HAP-1 (cell line): ENCODE measurements at regions not wholly inside any gene's neighbourhood (a gene's known extent, or its start where the extent isn't known, plus 50 kb on each side); places are given as distances from the start of the nearest gene placed in this dataset.
"Not testable (repeated sequence)": the region's sequence is repeated elsewhere in the genome, so short reads cannot be mapped to it uniquely, and the experiment has no call there.

ENCODE experiments used
- DNase-seq, 2 experiments: peaks; one replicate each; pipeline ENCODE4 v3.0.0-alpha.2; 2016 to 2020; ENCODE audit warnings: low spot score in 2 of 2
- H3K27me3 ChIP-seq: fragments of 250-450 bp; sonication (Bioruptor Pico); 2 replicates; pipeline ENCODE4 v1.5.1; 2020; ENCODE audit warnings: low read depth, mild to moderate bottlenecking, moderate library complexity
- H3K36me3 ChIP-seq: fragments of 250-450 bp; sonication (Bioruptor Pico); replicated peaks from 2 replicates; pipeline ENCODE4 v1.5.1; 2020; ENCODE audit warnings: mild to moderate bottlenecking
- H3K4me1 ChIP-seq: fragments of 250-450 bp; sonication (Bioruptor Pico); 2 replicates; pipeline ENCODE4 v1.5.1; 2020; ENCODE audit warnings: mild to moderate bottlenecking
- H3K4me3 ChIP-seq: fragments of 250-450 bp; sonication (Bioruptor Pico); 2 replicates; pipeline ENCODE4 v1.5.1; 2020; ENCODE audit warnings: mild to moderate bottlenecking, moderate library complexity
- H3K9me3 ChIP-seq: fragments of 250-450 bp; sonication (Bioruptor Pico); 2 replicates; pipeline ENCODE4 v1.5.1; 2020; ENCODE audit warnings: mild to moderate bottlenecking, moderate library complexity
- in situ Hi-C: fragments of 300-500 bp; cut with MboI; formaldehyde crosslinking; loops from 3 replicates; pipeline ENCODE4 v1.14.3; 2020; ENCODE audit warnings: low sequenced_read_pairs, inconsistent platforms, mixed read lengths

DNA sequence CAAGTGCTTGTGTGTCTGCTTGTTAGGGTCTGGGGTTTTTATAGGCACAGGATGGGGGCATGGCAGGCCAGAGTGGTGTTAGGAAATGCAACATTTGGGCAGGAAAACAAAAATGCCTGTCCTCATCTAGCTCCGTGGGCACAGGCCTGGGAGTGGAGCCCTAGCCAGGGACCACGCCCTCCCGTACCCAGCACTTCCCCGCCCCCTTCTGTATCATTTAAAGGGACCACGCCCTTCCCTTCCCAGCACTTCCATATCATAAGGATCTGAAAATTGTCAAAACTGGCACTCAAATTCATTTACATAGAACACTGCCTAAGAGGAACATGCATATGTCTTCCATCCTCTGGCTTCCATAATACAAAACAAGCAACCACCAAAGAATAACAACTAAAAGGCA is 185.8 kb downstream of the B3GLCT start:
- H3K9me3 ChIP-seq = no peaks in the 10 kb centered on the region
- H3K27me3 ChIP-seq = no peaks in the 10 kb centered on the region
- peak in 1 of 2 experiments; percentile 35 for DNase-seq
- in situ Hi-C loops = no loop called here
- H3K4me1 ChIP-seq = no peaks in the 10 kb centered on the region
- H3K36me3 ChIP-seq = no peaks in the 10 kb centered on the region
- H3K4me3 ChIP-seq = no peak overlapping the region

DNA sequence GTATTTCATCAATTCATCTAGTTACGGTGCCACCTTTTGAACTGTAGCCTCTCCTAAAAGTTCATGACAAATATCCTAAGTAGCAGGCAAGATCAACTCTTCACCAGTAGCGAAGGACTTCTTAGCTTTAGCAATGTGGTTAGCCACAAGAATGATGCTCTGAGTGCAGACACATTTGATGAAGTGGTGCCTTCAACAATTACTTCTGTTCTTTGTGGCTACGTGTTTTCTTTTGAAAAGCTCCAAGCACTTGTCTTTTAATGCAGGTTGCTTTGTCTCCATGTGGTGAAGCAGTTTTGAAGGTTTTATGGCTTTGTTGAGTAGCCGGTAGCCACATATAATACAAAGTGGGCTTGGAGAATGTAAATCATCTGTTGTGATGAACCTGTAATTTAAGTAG is 194.7 kb downstream of the B3GLCT start:
- no peaks in the 10 kb centered on the region for H3K27me3 ChIP-seq
- in situ Hi-C loops = no loop called here
- peak; percentile 10 to 44 for DNase-seq
- no peaks in the 10 kb centered on the region for H3K36me3 ChIP-seq
- H3K4me1 ChIP-seq = peaks cover 4% of the 10 kb centered on the region
- H3K4me3 ChIP-seq = no peak overlapping the region
- no peaks in the 10 kb centered on the region for H3K9me3 ChIP-seq

DNA sequence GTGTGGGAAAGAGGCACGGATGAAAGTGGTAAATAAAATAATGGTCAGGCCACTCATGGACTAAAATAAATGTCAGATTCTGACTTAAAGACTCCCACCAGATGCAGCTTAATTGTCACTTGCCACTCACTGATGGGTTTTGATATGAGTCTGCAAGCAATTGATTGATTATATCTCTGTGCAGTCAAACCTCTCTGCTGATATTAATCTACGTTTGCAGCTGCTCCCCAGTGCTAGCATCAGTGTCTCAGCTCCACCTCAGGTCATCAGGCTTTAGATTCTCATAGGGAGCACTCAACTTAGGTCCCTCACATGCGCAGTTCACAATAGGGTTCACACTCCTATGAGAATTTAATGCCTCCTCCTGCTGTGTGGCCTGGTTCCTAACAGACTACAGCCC is 195.3 kb downstream of the B3GLCT start:
- in situ Hi-C loops = no loop called here
- DNase-seq = no peak
- Histone ChIP-seq H3K36me3 (no peaks in the 10 kb centered on the region), H3K4me3 (no peak overlapping the region), H3K4me1 (peaks cover 4% of the 10 kb centered on the region), H3K27me3 (no peaks in the 10 kb centered on the region), H3K9me3 (0 out of 2 replicates have a peak, but pooled peaks cover 3% of the 10 kb centered on the region)

DNA sequence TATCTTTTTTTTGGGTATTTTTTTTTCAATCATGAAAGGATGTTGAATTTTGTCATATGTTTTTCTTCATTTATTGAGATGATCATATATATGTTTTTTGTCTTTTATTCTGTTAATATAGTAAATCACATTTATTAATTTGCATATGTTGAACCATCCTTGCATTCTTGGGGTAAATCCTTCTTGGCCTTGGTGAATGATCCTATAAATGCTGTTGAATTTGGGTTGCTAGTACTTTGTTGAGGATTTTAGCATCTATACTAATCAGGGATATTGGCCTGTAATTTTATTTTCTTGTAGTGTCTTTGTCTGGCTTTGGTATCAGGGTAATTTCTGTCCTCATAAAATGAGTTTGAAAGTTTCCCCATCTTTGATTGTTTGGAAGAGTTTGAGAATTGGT is 199.9 kb downstream of the B3GLCT start:
- Histone ChIP-seq H3K36me3 (no peaks in the 10 kb centered on the region), H3K4me1 (peaks cover 13% of the 10 kb centered on the region), H3K27me3 (no peaks in the 10 kb centered on the region), H3K4me3 (no peak overlapping the region), H3K9me3 (0 out of 2 replicates have a peak, but pooled peaks cover 3% of the 10 kb centered on the region)
- DNase-seq = no peak
- in situ Hi-C loops = no loop called here

DNA sequence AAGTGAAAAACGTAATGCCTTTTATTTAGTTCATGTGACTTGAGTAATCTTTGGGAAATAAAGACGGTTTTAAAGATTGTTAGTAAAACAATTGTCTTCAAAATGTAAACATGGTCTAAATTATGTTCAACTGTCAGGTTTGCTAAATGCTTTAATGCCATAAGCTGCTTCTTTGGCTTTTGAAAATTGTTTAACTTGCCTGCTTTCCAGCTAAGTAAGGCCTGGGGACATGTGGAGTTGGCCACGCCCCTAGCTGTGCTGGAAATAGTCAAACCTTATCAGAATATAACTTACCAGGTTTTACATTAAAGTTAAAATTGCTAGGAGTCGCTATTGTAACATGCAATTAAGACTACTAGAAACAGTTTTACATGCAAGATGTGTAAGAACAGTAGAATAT is 203.9 kb downstream of the B3GLCT start:
- in situ Hi-C loops = not testable (repeated sequence)

DNA sequence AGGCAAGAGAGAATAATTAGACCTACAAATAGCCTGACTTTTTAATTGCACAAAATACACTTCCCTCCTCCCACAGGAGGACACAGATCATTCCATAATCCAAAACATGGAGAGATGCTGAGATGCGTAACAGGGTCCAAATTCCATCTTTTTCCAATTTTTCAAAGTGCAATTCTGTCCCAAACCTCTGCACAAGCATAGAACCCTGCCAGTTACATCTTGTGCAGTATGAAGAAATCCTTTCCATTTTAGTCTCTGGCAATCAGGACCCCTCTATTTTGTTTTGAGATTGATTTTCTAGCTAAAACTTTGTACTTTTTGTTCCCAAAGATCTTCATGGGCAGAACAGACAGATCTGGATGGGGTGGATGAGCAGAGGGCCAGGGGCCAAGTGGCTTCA is 209.2 kb downstream of the B3GLCT start:
- Histone ChIP-seq H3K36me3 (no peaks in the 10 kb centered on the region), H3K9me3 (no peaks in the 10 kb centered on the region), H3K4me3 (no peak overlapping the region), H3K27me3 (no peaks in the 10 kb centered on the region), H3K4me1 (peaks cover 3% of the 10 kb centered on the region)
- no peak for DNase-seq
- in situ Hi-C loops = no loop called here

More for the DNA sequence above, 203.9 kb downstream of the B3GLCT start:
- not testable (repeated sequence) for H3K9me3 ChIP-seq, H3K36me3 ChIP-seq, H3K4me3 ChIP-seq, H3K27me3 ChIP-seq
- DNase-seq = peak; percentile 67 to 68
- peaks cover 13% of the 10 kb centered on the region for H3K4me1 ChIP-seq

DNA sequence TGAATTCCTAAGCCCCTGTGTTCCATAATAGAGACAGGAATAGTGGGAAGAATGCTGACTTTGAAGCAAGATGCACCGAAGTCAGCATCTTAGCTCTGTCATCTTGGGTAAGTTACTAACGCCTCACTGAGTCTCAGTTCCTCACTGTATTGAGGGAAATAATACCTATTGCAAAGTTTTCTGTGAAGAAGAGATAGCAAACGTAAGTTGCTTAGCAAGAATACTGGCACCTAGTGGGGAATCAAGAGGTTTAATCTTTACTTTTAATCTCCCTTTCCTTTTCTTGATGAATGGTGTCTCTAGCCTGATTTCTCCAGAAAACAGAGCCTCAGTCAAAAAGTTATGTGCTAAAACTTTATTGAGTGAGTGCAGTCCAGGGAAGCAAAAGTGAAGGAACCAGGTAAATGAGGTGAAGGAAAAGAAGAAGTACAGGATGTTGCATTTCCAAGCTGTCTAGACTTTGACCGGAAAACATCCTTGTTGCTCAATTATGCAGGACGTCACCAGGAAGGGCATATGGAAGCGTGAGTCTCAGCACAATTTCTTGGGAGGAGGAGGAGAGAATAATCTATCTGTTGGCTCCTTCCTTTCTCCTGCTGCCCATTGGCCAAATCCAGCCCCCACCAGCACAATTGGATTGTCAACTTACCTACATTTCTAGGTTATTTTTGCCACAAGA is 210.0 kb downstream of the B3GLCT start:
- no peak overlapping the region for H3K4me3 ChIP-seq
- H3K27me3 ChIP-seq = no peaks in the 10 kb centered on the region
- DNase-seq = no peak
- H3K36me3 ChIP-seq = no peaks in the 10 kb centered on the region
- H3K9me3 ChIP-seq = no peaks in the 10 kb centered on the region
- in situ Hi-C loops = no loop called here
- H3K4me1 ChIP-seq = no peaks in the 10 kb centered on the region

DNA sequence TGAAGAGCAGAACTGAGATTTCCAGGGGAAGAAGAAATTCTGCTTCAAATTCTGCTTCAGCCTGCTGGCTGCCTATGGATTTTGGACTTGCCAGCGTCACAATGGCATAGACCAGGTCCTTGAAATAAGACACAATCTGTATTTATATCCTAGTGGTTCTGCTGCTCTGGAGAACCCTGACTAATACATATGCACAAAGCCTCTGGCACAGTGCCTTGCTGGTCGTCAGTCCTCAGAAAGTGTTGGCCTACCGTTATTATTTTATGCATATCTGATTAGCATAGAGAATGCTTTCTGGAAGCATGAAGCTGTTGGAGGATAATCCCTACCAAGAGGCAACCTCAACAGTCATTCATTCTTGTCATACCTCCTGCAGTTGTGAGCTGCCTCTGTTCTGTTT is 213.7 kb downstream of the B3GLCT start:
- no peak overlapping the region for H3K4me3 ChIP-seq
- DNase-seq = no peak
- no peaks in the 10 kb centered on the region for H3K9me3 ChIP-seq
- peaks cover 2% of the 10 kb centered on the region; the same call in 1 of the 2 replicates for H3K4me1 ChIP-seq
- in situ Hi-C loops = no loop called here
- H3K36me3 ChIP-seq = no peaks in the 10 kb centered on the region
- H3K27me3 ChIP-seq = no peaks in the 10 kb centered on the region

DNA sequence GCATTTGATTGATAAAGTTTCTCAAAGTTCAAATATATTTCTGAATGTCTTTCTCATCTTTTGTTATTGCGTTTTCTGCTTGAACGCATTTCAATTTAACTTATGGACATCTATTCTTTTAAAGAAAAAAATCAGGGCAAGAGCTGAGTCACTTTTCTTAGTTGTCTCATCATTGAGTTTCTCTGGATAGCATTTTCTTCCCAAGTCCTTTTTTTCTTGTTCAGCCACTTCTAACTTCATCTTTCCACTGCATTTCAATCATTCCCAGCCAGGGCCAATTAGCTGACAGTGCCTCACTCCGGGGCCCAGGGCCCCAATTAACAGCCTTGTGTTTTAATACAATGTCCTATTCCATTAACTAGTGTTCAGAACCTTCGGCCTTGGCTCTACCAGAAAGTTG is 216.3 kb downstream of the B3GLCT start:
- Histone ChIP-seq H3K4me1 (peaks cover 2% of the 10 kb centered on the region; the same call in 1 of the 2 replicates), H3K4me3 (no peak overlapping the region), H3K9me3 (no peaks in the 10 kb centered on the region), H3K36me3 (no peaks in the 10 kb centered on the region), H3K27me3 (no peaks in the 10 kb centered on the region)
- no peak for DNase-seq
- in situ Hi-C loops = no loop called here

DNA sequence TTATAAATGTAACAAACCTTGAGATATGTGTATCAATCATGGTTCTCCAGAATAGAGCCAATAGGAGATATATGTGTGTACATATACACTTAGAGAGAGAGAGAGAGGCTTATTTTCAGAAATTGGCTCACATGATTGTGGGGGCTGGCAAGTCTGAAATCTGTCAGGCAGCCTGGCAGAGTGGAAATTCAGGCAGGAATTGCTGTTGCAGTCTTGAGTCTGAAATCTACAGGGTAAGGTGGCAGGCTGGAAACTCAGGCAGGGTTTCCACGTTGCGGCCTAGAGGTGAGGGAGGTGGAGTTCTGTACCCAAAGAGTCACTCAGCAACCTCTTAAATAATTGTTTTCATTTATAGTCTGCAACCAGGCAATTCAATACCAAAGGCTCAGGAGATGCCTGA is 218.4 kb downstream of the B3GLCT start:
- peaks cover 2% of the 10 kb centered on the region; the same call in 1 of the 2 replicates for H3K4me1 ChIP-seq
- no peak overlapping the region for H3K4me3 ChIP-seq
- in situ Hi-C loops = no loop called here
- H3K27me3 ChIP-seq = no peaks in the 10 kb centered on the region
- no peak for DNase-seq
- H3K9me3 ChIP-seq = no peaks in the 10 kb centered on the region
- H3K36me3 ChIP-seq = no peaks in the 10 kb centered on the region

DNA sequence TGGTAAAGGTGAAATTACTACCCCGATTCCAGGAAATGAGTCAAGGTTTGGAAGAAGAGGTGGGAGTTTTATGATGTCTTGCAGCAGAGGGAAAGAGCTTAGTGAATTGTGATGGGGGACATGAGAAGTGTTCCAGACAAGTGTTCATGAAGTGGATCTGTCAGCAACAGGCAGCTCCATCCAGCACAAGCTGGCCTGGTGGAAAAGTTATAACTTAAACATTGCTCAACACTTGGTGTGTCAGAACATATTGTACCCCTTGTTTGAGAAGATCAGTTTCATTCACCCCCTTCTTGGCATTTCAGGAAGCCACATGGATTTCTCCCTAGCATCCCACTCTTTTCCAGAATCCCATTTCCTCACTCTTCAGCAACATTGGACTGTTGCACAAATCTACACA is 222.0 kb downstream of the B3GLCT start:
- no peak for DNase-seq
- in situ Hi-C loops = loop anchor here (5.0 kb wide), 1 partner anchor 189 kb away; no protein-coding TSS in a partner anchor
- Histone ChIP-seq H3K4me1 (peaks cover 5% of the 10 kb centered on the region), H3K9me3 (no peaks in the 10 kb centered on the region), H3K4me3 (no peak overlapping the region), H3K27me3 (no peaks in the 10 kb centered on the region), H3K36me3 (no peaks in the 10 kb centered on the region)

DNA sequence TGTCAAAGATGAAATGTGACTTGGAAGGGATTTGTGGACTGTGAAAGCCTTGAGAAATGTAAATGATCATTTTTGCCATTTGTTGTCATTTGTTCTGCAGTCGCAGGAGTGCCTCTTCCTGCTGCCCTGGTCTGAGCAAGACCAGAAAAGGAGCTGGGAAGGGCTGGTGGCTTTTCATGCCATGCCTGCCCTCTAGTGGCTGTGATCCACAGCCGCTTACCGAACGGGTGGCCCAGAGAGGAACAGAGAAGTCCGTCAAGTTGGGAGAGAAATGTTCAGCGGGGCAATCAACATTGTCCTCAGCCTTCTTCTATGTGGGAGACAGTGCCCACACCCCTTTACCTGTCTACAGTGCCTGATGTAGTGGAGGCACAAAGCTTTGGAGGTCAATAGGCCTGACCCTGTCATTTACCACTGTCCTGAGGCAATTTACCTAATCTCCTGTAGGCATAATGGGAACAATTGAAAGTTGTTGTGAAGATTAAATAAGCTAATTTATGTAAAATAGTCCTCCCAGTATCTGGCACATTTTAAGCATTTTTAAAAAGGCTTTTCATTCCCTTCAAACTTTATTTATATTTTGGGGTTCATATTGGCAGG is 224.5 kb downstream of the B3GLCT start:
- Histone ChIP-seq H3K4me3 (no peak overlapping the region), H3K27me3 (no peaks in the 10 kb centered on the region), H3K4me1 (peaks cover 5% of the 10 kb centered on the region), H3K9me3 (no peaks in the 10 kb centered on the region), H3K36me3 (no peaks in the 10 kb centered on the region)
- in situ Hi-C loops = loop anchor here (5.0 kb wide), 1 partner anchor 192 kb away; no protein-coding TSS in a partner anchor
- peak; percentile 63 to 84 for DNase-seq

DNA sequence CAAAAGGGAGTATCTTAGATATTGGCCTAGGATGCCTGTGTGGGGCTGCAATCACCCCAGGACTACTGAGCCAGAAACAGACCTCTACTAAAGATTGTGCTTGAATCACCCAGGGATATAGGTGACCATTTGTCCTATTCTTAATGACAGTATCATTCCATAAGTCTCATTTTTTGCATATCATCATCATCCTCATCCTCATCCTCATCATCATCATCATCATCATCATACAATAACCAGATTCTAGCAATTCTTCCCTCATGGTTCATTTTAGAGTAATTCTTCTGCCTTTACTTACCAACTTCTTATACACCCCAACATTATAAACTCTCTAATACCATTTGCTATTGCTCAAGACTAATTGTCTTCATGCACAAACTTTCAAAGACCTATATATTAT is 226.6 kb downstream of the B3GLCT start:
- in situ Hi-C loops = no loop called here
- Histone ChIP-seq H3K27me3 (no peaks in the 10 kb centered on the region), H3K9me3 (no peaks in the 10 kb centered on the region), H3K4me3 (no peak overlapping the region), H3K4me1 (peaks cover 5% of the 10 kb centered on the region), H3K36me3 (no peaks in the 10 kb centered on the region)
- no peak for DNase-seq

DNA sequence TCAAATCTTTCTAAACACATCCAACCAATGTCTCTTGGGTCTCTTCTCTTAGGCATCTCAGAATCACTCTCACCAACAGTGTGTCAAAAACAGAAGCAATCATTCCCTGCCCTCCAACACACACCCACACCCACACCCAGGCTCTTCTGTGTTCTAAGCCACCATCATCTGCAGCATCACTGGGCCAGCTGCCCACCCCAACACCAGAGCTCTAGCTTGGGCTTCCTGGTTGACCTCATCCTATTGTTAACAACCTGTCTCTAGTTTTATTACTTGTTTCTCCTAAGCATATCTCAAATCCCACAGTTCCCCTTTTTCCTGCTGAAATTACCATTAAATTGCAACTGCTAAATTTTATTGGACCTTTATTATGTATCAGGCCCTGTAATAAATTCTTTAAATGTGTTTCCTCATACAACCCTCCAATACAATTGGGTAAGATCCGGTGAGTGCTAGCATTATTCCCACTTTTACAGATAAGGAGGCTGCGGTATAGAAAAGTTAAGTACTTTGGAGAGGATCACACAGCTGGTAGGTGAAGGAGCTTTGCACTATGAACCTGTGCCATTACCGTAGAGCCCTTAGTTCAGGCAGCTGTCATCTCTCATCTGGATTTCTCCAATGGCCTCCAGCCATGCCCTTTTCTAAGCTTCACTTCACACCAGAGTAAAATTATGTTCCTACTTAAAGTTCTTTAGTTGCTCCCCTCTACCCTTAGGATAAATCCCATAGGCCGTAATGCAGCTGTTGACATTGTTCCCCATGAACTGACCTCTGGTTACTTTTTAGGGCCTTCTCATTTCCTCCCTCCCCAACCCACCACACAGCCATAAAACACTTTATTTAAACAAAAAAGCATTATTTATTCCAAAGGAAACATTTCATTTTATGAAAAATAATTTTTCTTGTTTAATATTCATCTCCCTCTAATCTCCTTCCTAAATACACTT is 227.7 kb downstream of the B3GLCT start:
- in situ Hi-C loops = no loop called here
- no peaks in the 10 kb centered on the region for H3K9me3 ChIP-seq
- DNase-seq = no peak
- H3K4me1 ChIP-seq = peaks cover 5% of the 10 kb centered on the region
- H3K27me3 ChIP-seq = no peaks in the 10 kb centered on the region
- H3K4me3 ChIP-seq = no peak overlapping the region
- no peaks in the 10 kb centered on the region for H3K36me3 ChIP-seq
